Uterus (tissue), 2 donors: ENCODE measurements at regions not wholly inside any gene's neighbourhood (a gene's known extent, or its start where the extent isn't known, plus 50 kb on each side); places are given as distances from the start of the nearest gene placed in this dataset.

Experiments
- CTCF ChIP-seq, 4 experiments: fragments of 200-600 bp in 2 of 4; fragments of 450-650 bp in 2 of 4; sonication (generic) in 2 of 4; IDR thresholded peaks; one replicate each; pipeline ENCODE4 v1.5.1; 2016 to 2019; ENCODE audit warnings: antibody characterized with exemption in 4 of 4, mild to moderate bottlenecking in 2 of 4, moderate library complexity in 1 of 4
- POLR2A ChIP-seq, 2 donors: fragments of 450-650 bp; IDR thresholded peaks; one replicate each; pipeline ENCODE4 v1.6.1; 2016; ENCODE audit warnings: antibody characterized with exemption in 2 of 2, mild to moderate bottlenecking in 1 of 2, moderate library complexity in 1 of 2

- no peak for TF ChIP-seq CTCF (IDR thresholded peaks at IDR 0.05)
- no peak for TF ChIP-seq POLR2A (IDR thresholded peaks at IDR 0.05)
These were observed 387.3 kb downstream of the LRIG3 start for GRCh38 chr12:58532855-58533608.
